Heart right ventricle (tissue), 16 donors: ENCODE measurements at regions not wholly inside any gene's neighbourhood (a gene's known extent, or its start where the extent isn't known, plus 50 kb on each side); places are given as distances from the start of the nearest gene placed in this dataset.

Experiments
- ATAC-seq, 8 donors: fragments of 200-7000 bp; cut with Tn5 transposase; one replicate each; pipeline ENCODE4 v1.9.1; 2020; ENCODE audit warnings: mild to moderate bottlenecking in 8 of 8, moderate library complexity in 8 of 8, moderate number of reproducible peaks in 1 of 8
- DNase-seq, 2 donors: peaks; one replicate each; pipeline ENCODE4 v3.0.0-alpha.2; 2020
- H3K27ac ChIP-seq, 10 donors: fragments of 200-600 bp; sonication (generic) in 2 of 10; one replicate each; pipeline versions ENCODE4 v1.5.0 to v1.8.0; 2020 to 2022; ENCODE audit warnings: mild to moderate bottlenecking in 3 of 10
- H3K27me3 ChIP-seq, 7 donors: fragments of 200-600 bp; one replicate each; pipeline ENCODE4 v1.8.0; 2021 to 2022; ENCODE audit warnings: mild to moderate bottlenecking in 2 of 7
- H3K36me3 ChIP-seq, 9 donors: fragments of 200-600 bp; sonication (generic) in 1 of 9; one replicate each; pipeline versions ENCODE4 v1.5.0 to v1.8.0; 2020 to 2022; ENCODE audit warnings: mild to moderate bottlenecking in 2 of 9
- H3K4me1 ChIP-seq, 9 donors: fragments of 200-600 bp; sonication (generic) in 1 of 9; one replicate each; pipeline versions ENCODE4 v1.5.0 to v1.8.0; 2020 to 2022; ENCODE audit warnings: mild to moderate bottlenecking in 4 of 9
- H3K4me3 ChIP-seq, 10 donors: fragments of 200-600 bp; sonication (generic) in 2 of 10; one replicate each; pipeline versions ENCODE4 v1.5.0 to v1.8.0; 2020 to 2022; ENCODE audit warnings: mild to moderate bottlenecking in 7 of 10, moderate library complexity in 2 of 10
- H3K9me3 ChIP-seq, 11 donors: fragments of 200-600 bp in 10 of 11; sonication (generic) in 2 of 11; one replicate each; pipeline versions ENCODE4 v1.5.0 to v1.8.0; 2013 to 2022; ENCODE audit warnings: mild to moderate bottlenecking in 2 of 11, control low read depth in 1 of 11, moderate library complexity in 1 of 11
- CTCF ChIP-seq, 9 donors: fragments of 200-600 bp; sonication (generic) in 2 of 9; IDR thresholded peaks; one replicate each; pipeline versions ENCODE4 v1.5.0 to v1.8.0; 2021 to 2022; ENCODE audit warnings: antibody characterized with exemption in 9 of 9, mild to moderate bottlenecking in 5 of 9, moderate library complexity in 1 of 9
- WGBS, 2 donors: extraction: QIAGEN DNeasy Blood & Tissue Kit; methylation state at CpG; one replicate each; pipeline ENCODE4 v1.1.7; 2013; ENCODE audit warnings: inconsistent platforms in 1 of 2; 5-methylcytosine and 5-hydroxymethylcytosine counted together
- intact Hi-C, 10 donors: fragments of 100-400 bp; cut with DNase I; formaldehyde crosslinking; loops; one replicate each; pipeline versions ENCODE4 v1.11.1 to v1.14.2; 2022
- donor health status: Arrhythmogenic right ventricular cardiomyopathy.
- donor health status: ischemic (EF 13 %, LVEDD 7.1; RV severe dilation, severe dysfunction).
- donor health status: healthy with polysubstance abuse.
- donor health status: DM: no; HTN: yes; CAD: no.
- donor health status: DM: no; HTN: no; CAD: no.
- donor health status: ischemic (EF 25% LVEDD 6.9; RV normal size, moderate dysfunction).
- donor health status: ischemic (EF 25% LVEDD 5.7; RV mildly dilated, moderate dysfunction).
- donor health status: healthy.
- donor health status: DM: yes; HTN: yes; CAD: no.
- donor health status: Ischemic cardiomyopathy.
- donor health status: ischemic (EF 35%, LVEDD 5.7; RV mildly dilated, moderate dysfunction).
- donor health status: nonischemic (EF 11% LVEDD 7.7; RV severe dilation, severe dysfunction).
- donor health status: DM: yes; HTN: yes; CAD: no.
- donor health status: PGD.
- donor health status: ischemic (EF 29% LVEDD 5.4; RV normal size, mild dysfunction).
- donor health status: nonischemic (EF 23%, LVEDD 6.1; RV moderate dilation, normal function).

GRCh38 chr10:10579709-10580108, 438.0 kb upstream of the CELF2 start:
- Histone ChIP-seq H3K27ac (peak overlapping the region in 2 of 10 donors; percentile 29 to 45), H3K4me3 (no peak overlapping the region)
- WGBS, 2 donors = 27 to 35% methylated on average over 1 of the region's 1 CpG

GRCh38 chr10:10584161-10584560, 433.5 kb upstream of the CELF2 start:
- Histone ChIP-seq H3K4me3 (no peak overlapping the region), H3K9me3 (no peaks in the 10 kb centered on the region), H3K4me1 (peaks cover 0 to 20% (median 0%) of the 10 kb centered on the region in 9 donors), H3K27me3 (no peaks in the 10 kb centered on the region), H3K36me3 (no peaks in the 10 kb centered on the region), H3K27ac (no peak overlapping the region)
- intact Hi-C loops = loop anchor here in 1 of 10 donors (5.0 kb wide), 1 partner anchor 438 kb away; no protein-coding TSS in a partner anchor
- no peak for DNase-seq
- WGBS, 2 donors = 83 to 93% methylated on average over 5 of the region's 5 CpGs
- ATAC-seq = no peak
- TF ChIP-seq CTCF (IDR thresholded peaks at IDR 0.05) = no peak

More at GRCh38 chr10:10579709-10580108, 438.0 kb upstream of the CELF2 start:
- peak in 3 of 8 donors; percentile 28 to 68 (median 53) for ATAC-seq
- DNase-seq = no peak
- intact Hi-C loops = loop anchor here in 1 of 10 donors (5.0 kb wide), 1 partner anchor 443 kb away; no protein-coding TSS in a partner anchor
- Histone ChIP-seq H3K9me3 (no peaks in the 10 kb centered on the region), H3K36me3 (no peaks in the 10 kb centered on the region), H3K4me1 (peaks cover 0 to 19% (median 4%) of the 10 kb centered on the region in 9 donors), H3K27me3 (no peaks in the 10 kb centered on the region)
- no peak for TF ChIP-seq CTCF (IDR thresholded peaks at IDR 0.05)

GRCh38 chr10:10587744-10588393, 429.8 kb upstream of the CELF2 start:
- WGBS, 2 donors = 84 to 85% methylated on average over 5 of the region's 5 CpGs
- no peak for DNase-seq
- peaks cover 0 to 24% (median 10%) of the 10 kb centered on the region in 9 donors for H3K4me1 ChIP-seq
- H3K36me3 ChIP-seq = no peaks in the 10 kb centered on the region
- H3K27me3 ChIP-seq = no peaks in the 10 kb centered on the region
- no peak for ATAC-seq
- TF ChIP-seq CTCF (IDR thresholded peaks at IDR 0.05) = no peak
- intact Hi-C loops = no loop called here
- peak overlapping the region in 2 of 10 donors; percentile 6 to 51 for H3K27ac ChIP-seq
- no peaks in the 10 kb centered on the region for H3K9me3 ChIP-seq
- H3K4me3 ChIP-seq = no peak overlapping the region

GRCh38 chr10:10589540-10590303, 427.9 kb upstream of the CELF2 start:
- Histone ChIP-seq H3K4me3 (no peak overlapping the region), H3K27ac (no peak overlapping the region), H3K36me3 (no peaks in the 10 kb centered on the region), H3K4me1 (peaks cover 0 to 24% (median 10%) of the 10 kb centered on the region in 9 donors), H3K27me3 (no peaks in the 10 kb centered on the region), H3K9me3 (no peaks in the 10 kb centered on the region)
- intact Hi-C loops = loop anchor here in 1 of 10 donors (5.0 kb wide), 1 partner anchor 53 kb away; no protein-coding TSS in a partner anchor
- DNase-seq (peak in 1 of 2 donors; percentile 54), ATAC-seq (peak in 7 of 8 donors; percentile 38 to 77 (median 56))
- 38 to 59% methylated on average over 4 of the region's 4 CpGs for WGBS, 2 donors
- no peak for TF ChIP-seq CTCF (IDR thresholded peaks at IDR 0.05)
